OCI-LY7 (cell line): ENCODE measurements at regions not wholly inside any gene's neighbourhood (a gene's known extent, or its start where the extent isn't known, plus 50 kb on each side); places are given as distances from the start of the nearest gene placed in this dataset.

Experiments used
- CTCF ChIP-seq: fragments of 200-600 bp; sonication (generic); conservative IDR thresholded peaks from 2 replicates; pipeline ENCODE4 v1.5.1; 2014; ENCODE audit warnings: mild to moderate bottlenecking, antibody characterized with exemption, low read length, moderate library complexity, mixed read lengths
- EZH2phosphoT487 ChIP-seq: fragments of 200-600 bp; sonication (generic); IDR thresholded peaks from 2 replicates; pipeline ENCODE4 v1.6.1; 2018; ENCODE audit warnings: low read depth, borderline replicate concordance, mild to moderate bottlenecking, mixed run types, antibody characterized with exemption, low read length, moderate library complexity, mixed read lengths

- TF ChIP-seq CTCF (no peak), EZH2phosphoT487 (no peak)
These were observed 1081.8 kb upstream of the DEFB115 start for GRCh38 chr20:30175681-30176080.
